ENCODE measurements at regions not wholly inside any gene's neighbourhood (a gene's known extent, or its start where the extent isn't known, plus 50 kb on each side); places are given as distances from the start of the nearest gene placed in this dataset.

DNA sequence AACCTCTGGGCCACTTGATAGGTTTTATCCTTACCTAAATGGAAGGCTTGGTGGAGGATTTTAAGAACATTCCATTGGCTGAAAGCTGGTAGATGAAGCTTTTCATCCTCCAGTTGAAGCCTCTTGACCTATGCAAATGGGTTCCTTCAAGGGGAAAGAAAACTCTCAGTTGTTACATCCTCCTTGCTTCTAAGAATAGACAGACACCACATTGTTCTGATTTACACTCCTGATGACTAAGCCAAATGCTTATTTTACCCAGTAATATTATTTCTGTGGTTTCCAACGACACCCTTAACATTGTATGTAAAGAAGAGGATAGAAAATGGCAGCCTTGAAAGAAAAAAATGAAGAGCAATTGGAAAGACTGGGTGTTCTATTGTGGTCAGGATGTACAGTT, 480.5 kb downstream of the OTOL1 start:
- peaks cover 35% of the 10 kb centered on the region for H3K9me3 ChIP-seq (ENCODE audit: low read length)
- BruUV-seq (replicated peaks): no TSS peak
- FAIRE-seq: no peak
- in situ Hi-C loops (cut with HindIII; ENCODE audit: extremely low pct_ligation_motif_present, low pct_unique_long_range_greater_than_20kb) (no loop called here), intact Hi-C loops (cut with micrococcal nuclease; ENCODE audit: unreplicated experiment) (no loop called here)
- no peak overlapping the region for H3K4me3 ChIP-seq (replicated peaks in 1 of 3; ENCODE audit: insufficient read depth in 1 of 3, low read depth in 2 of 3, low read length in 3 of 3)
- TF ChIP-seq ZNF780A (CRISPR knock-in tag; IDR thresholded peaks at IDR 0.05): no peak
- TF ChIP-seq RBM22 (optimal IDR thresholded peaks at IDR 0.05; ENCODE audit: low read length): no peak
- TF ChIP-seq NFIC (IDR thresholded peaks at IDR 0.05; ENCODE audit: low read length): no peak
- TF ChIP-seq, protein P1, sequence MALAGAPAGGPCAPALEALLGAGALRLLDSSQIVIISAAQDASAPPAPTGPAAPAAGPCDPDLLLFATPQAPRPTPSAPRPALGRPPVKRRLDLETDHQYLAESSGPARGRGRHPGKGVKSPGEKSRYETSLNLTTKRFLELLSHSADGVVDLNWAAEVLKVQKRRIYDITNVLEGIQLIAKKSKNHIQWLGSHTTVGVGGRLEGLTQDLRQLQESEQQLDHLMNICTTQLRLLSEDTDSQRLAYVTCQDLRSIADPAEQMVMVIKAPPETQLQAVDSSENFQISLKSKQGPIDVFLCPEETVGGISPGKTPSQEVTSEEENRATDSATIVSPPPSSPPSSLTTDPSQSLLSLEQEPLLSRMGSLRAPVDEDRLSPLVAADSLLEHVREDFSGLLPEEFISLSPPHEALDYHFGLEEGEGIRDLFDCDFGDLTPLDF (CRISPR knock-in tag; IDR thresholded peaks at IDR 0.05): no peak
- H3K4me2 ChIP-seq (ENCODE audit: low read depth, low read length): no peak overlapping the region
- 0% methylated on average over 1 of the region's 1 CpG for WGBS (ENCODE audit: low lambda C conversion rate)
- ChIA-PET POLR2A (no interaction called here), CTCF (ENCODE audit: low intra/inter-chr PET ratio, low total read pairs) (no interaction called here)
- no peak overlapping the region for H3K9ac ChIP-seq (ENCODE audit: insufficient read depth, low read depth, low read length)
- no peaks in the 10 kb centered on the region for H3K79me2 ChIP-seq (ENCODE audit: insufficient read depth, low read length)
- DNase-seq (ENCODE audit: low spot score): no peak
- H3K4me1 ChIP-seq (ENCODE audit: insufficient read depth, low read length): no peaks in the 10 kb centered on the region
- no peaks in the 10 kb centered on the region for H4K20me1 ChIP-seq (ENCODE audit: insufficient read depth, low read length)
- no peak overlapping the region for H2AFZ ChIP-seq (ENCODE audit: low read length)
- no peak for ATAC-seq
- H3K27ac ChIP-seq (ENCODE audit: extremely low read length, insufficient read depth, low read length): no peak overlapping the region
- no peaks in the 10 kb centered on the region for H3K27me3 ChIP-seq (ENCODE audit: control insufficient read depth in 1 of 2, insufficient read depth in 2 of 2, low read length in 2 of 2)
- no peaks in the 10 kb centered on the region for H3K36me3 ChIP-seq (replicated peaks in 1 of 2; ENCODE audit: control insufficient read depth in 1 of 2, insufficient read depth in 2 of 2, low read length in 2 of 2)

DNA sequence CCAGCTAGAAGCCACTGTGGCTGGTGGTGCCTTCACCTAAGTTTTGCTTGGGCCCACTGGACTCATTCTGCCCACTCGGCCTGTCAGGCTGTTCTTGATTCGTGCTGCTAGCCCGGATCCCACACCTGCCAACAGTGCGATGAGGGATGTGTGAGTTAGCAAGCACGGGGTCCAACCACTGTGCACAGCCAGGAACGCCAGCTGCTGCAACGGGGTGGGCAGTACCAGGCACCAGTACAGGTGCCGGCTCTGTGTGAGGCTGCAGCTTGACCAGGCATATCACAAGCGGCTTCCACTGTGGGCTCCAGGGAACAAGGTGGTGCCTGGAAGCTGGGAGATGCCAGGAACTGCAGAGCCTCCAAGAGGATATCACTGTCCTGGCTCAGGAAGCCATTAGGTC, 481.2 kb downstream of the OTOL1 start:
- Histone ChIP-seq H3K79me2 (ENCODE audit: insufficient read depth, low read length) (no peaks in the 10 kb centered on the region), H3K9me3 (ENCODE audit: low read length) (peaks cover 42% of the 10 kb centered on the region), H3K4me3 (replicated peaks in 1 of 3; ENCODE audit: insufficient read depth in 1 of 3, low read depth in 2 of 3, low read length in 3 of 3) (no peak overlapping the region), H3K9ac (ENCODE audit: insufficient read depth, low read depth, low read length) (no peak overlapping the region), H2AFZ (ENCODE audit: low read length) (no peak overlapping the region), H4K20me1 (ENCODE audit: insufficient read depth, low read length) (no peaks in the 10 kb centered on the region), H3K36me3 (replicated peaks in 1 of 2; ENCODE audit: control insufficient read depth in 1 of 2, insufficient read depth in 2 of 2, low read length in 2 of 2) (no peaks in the 10 kb centered on the region), H3K4me1 (ENCODE audit: insufficient read depth, low read length) (no peaks in the 10 kb centered on the region), H3K27ac (ENCODE audit: extremely low read length, insufficient read depth, low read length) (no peak overlapping the region), H3K4me2 (ENCODE audit: low read depth, low read length) (no peak overlapping the region), H3K27me3 (ENCODE audit: control insufficient read depth in 1 of 2, insufficient read depth in 2 of 2, low read length in 2 of 2) (no peaks in the 10 kb centered on the region)
- DNase-seq (ENCODE audit: low spot score) (no peak), ATAC-seq (no peak), FAIRE-seq (no peak)
- POLR2A ChIA-PET: no interaction called here
- CTCF ChIA-PET (ENCODE audit: low intra/inter-chr PET ratio, low total read pairs): no interaction called here
- no TSS peak for BruUV-seq (replicated peaks)
- in situ Hi-C loops (cut with HindIII; ENCODE audit: extremely low pct_ligation_motif_present, low pct_unique_long_range_greater_than_20kb) (no loop called here), intact Hi-C loops (cut with micrococcal nuclease; ENCODE audit: unreplicated experiment) (no loop called here)
- WGBS (ENCODE audit: low lambda C conversion rate): 0% methylated on average over 1 of the region's 9 CpGs
- no peak for TF ChIP-seq MBNL3 (CRISPR knock-in tag; conservative IDR thresholded peaks at IDR 0.05)
- no peak for TF ChIP-seq AGO1 (IDR thresholded peaks at IDR 0.05; ENCODE audit: low read depth, low read length, poor library complexity, severe bottlenecking)
- TF ChIP-seq, protein P2, sequence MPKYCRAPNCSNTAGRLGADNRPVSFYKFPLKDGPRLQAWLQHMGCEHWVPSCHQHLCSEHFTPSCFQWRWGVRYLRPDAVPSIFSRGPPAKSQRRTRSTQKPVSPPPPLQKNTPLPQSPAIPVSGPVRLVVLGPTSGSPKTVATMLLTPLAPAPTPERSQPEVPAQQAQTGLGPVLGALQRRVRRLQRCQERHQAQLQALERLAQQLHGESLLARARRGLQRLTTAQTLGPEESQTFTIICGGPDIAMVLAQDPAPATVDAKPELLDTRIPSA (CRISPR knock-in tag; IDR thresholded peaks at IDR 0.05; ENCODE audit: borderline replicate concordance): no peak
- TF ChIP-seq, protein P3, sequence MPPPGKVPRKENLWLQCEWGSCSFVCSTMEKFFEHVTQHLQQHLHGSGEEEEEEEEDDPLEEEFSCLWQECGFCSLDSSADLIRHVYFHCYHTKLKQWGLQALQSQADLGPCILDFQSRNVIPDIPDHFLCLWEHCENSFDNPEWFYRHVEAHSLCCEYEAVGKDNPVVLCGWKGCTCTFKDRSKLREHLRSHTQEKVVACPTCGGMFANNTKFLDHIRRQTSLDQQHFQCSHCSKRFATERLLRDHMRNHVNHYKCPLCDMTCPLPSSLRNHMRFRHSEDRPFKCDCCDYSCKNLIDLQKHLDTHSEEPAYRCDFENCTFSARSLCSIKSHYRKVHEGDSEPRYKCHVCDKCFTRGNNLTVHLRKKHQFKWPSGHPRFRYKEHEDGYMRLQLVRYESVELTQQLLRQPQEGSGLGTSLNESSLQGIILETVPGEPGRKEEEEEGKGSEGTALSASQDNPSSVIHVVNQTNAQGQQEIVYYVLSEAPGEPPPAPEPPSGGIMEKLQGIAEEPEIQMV (CRISPR knock-in tag; IDR thresholded peaks at IDR 0.05; ENCODE audit: low read depth): no peak
- TF ChIP-seq, protein P4, sequence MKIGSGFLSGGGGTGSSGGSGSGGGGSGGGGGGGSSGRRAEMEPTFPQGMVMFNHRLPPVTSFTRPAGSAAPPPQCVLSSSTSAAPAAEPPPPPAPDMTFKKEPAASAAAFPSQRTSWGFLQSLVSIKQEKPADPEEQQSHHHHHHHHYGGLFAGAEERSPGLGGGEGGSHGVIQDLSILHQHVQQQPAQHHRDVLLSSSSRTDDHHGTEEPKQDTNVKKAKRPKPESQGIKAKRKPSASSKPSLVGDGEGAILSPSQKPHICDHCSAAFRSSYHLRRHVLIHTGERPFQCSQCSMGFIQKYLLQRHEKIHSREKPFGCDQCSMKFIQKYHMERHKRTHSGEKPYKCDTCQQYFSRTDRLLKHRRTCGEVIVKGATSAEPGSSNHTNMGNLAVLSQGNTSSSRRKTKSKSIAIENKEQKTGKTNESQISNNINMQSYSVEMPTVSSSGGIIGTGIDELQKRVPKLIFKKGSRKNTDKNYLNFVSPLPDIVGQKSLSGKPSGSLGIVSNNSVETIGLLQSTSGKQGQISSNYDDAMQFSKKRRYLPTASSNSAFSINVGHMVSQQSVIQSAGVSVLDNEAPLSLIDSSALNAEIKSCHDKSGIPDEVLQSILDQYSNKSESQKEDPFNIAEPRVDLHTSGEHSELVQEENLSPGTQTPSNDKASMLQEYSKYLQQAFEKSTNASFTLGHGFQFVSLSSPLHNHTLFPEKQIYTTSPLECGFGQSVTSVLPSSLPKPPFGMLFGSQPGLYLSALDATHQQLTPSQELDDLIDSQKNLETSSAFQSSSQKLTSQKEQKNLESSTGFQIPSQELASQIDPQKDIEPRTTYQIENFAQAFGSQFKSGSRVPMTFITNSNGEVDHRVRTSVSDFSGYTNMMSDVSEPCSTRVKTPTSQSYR (CRISPR knock-in tag; IDR thresholded peaks at IDR 0.05; ENCODE audit: borderline replicate concordance): no peak
- TF ChIP-seq, protein P5, sequence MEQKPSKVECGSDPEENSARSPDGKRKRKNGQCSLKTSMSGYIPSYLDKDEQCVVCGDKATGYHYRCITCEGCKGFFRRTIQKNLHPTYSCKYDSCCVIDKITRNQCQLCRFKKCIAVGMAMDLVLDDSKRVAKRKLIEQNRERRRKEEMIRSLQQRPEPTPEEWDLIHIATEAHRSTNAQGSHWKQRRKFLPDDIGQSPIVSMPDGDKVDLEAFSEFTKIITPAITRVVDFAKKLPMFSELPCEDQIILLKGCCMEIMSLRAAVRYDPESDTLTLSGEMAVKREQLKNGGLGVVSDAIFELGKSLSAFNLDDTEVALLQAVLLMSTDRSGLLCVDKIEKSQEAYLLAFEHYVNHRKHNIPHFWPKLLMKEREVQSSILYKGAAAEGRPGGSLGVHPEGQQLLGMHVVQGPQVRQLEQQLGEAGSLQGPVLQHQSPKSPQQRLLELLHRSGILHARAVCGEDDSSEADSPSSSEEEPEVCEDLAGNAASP (CRISPR knock-in tag; IDR thresholded peaks at IDR 0.05; ENCODE audit: borderline replicate concordance): no peak
- TF ChIP-seq PAWR (CRISPR knock-in tag; IDR thresholded peaks at IDR 0.05; ENCODE audit: borderline replicate concordance): no peak

Measured in HepG2 (cell line).